Ishikawa (cell line): ENCODE measurements at regions not wholly inside any gene's neighbourhood (a gene's known extent, or its start where the extent isn't known, plus 50 kb on each side); places are given as distances from the start of the nearest gene placed in this dataset.

ENCODE experiments used
- CEBPB ChIP-seq: IDR thresholded peaks from 2 replicates; pipeline ENCODE4 v1.6.1; 2012
- CREB1 ChIP-seq: IDR thresholded peaks from 2 replicates; pipeline ENCODE4 v1.6.1; 2012; ENCODE audit warnings: low read depth
- EGR1 ChIP-seq: IDR thresholded peaks from 2 replicates; pipeline ENCODE4 v1.6.1; 2012
- EP300 ChIP-seq: IDR thresholded peaks from 2 replicates; pipeline ENCODE4 v1.6.1; 2012; ENCODE audit warnings: borderline replicate concordance
- NFIC ChIP-seq: IDR thresholded peaks from 2 replicates; pipeline ENCODE4 v1.6.1; 2012
- RAD21 ChIP-seq: IDR thresholded peaks from 2 replicates; pipeline ENCODE4 v1.6.1; 2012; ENCODE audit warnings: low read depth
- REST ChIP-seq: IDR thresholded peaks from 2 replicates; pipeline ENCODE4 v1.6.1; 2012; ENCODE audit warnings: low read depth, mild to moderate bottlenecking
- TAF1 ChIP-seq: IDR thresholded peaks from 2 replicates; pipeline ENCODE4 v1.6.1; 2012; ENCODE audit warnings: low read depth, mild to moderate bottlenecking
- TEAD4 ChIP-seq: IDR thresholded peaks from 2 replicates; pipeline ENCODE4 v1.6.1; 2012
- YY1 ChIP-seq: IDR thresholded peaks from 2 replicates; pipeline ENCODE4 v1.6.1; 2012; ENCODE audit warnings: low read depth
- ZBTB7A ChIP-seq: IDR thresholded peaks from 2 replicates; pipeline ENCODE4 v1.6.1; 2012; ENCODE audit warnings: low read depth
- TF ChIP-seq, protein P1 (sequence below): IDR thresholded peaks from 2 replicates; pipeline ENCODE4 v1.6.1; 2012
- TF ChIP-seq, protein P2 (sequence below): IDR thresholded peaks from 2 replicates; pipeline ENCODE4 v1.6.1; 2012

- TF ChIP-seq TAF1 (no peak), EP300 (no peak), EGR1 (no peak), CREB1 (no peak), YY1 (no peak), REST (no peak), ZBTB7A (no peak), NFIC (no peak), RAD21 (no peak), CEBPB (no peak), TEAD4 (no peak)
- TF ChIP-seq, protein P1, sequence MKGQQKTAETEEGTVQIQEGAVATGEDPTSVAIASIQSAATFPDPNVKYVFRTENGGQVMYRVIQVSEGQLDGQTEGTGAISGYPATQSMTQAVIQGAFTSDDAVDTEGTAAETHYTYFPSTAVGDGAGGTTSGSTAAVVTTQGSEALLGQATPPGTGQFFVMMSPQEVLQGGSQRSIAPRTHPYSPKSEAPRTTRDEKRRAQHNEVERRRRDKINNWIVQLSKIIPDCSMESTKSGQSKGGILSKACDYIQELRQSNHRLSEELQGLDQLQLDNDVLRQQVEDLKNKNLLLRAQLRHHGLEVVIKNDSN: no peak
- TF ChIP-seq, protein P2, sequence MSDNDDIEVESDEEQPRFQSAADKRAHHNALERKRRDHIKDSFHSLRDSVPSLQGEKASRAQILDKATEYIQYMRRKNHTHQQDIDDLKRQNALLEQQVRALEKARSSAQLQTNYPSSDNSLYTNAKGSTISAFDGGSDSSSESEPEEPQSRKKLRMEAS: no peak
Measured at GRCh38 chr6:88548891-88549505, 382.9 kb upstream of the CNR1 start.
